GM12873 (cell line): ENCODE measurements at regions not wholly inside any gene's neighbourhood (a gene's known extent, or its start where the extent isn't known, plus 50 kb on each side); places are given as distances from the start of the nearest gene placed in this dataset.

ENCODE experiments used
- TF ChIP-seq, protein P1 (sequence below): IDR thresholded peaks from 2 replicates; pipeline ENCODE4 v1.5.1; 2012; ENCODE audit warnings: low read depth, mild to moderate bottlenecking, moderate library complexity, low read length, control low read depth; ENCODE audit not compliant: insufficient read depth; ENCODE audit errors: missing control alignments

DNA sequence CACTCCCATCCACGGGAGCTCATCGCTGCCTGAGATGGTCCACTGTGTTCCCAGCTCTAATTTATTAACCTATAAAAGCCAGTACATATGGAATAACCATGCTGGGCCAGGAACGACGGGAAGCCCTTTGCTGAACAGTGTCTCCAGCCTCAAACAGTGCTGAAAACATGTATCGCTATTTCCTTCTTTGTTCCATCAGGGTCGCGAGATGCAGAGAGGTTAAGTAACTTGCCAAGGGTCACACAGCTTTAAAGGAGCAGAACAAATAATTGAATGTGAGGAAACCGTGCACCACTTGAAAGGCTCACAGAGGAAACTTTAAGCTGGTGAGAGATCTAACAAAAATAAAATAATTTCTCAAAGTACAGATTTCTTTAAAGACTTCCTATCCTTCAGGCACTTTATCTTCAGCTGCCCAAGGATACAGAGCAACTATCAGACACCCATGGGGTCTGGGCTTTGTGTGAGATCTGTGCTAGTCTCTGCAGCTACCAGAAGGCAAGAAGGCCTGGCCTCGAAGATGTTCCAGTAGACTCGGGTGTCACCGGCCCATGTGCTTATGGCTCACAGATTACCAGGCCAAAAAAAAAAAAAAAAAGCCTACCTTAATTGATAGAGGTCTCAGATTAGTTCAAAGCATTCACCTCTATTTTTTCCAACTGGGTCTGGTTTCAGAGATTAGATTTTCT lies 207.8 kb upstream of the FOXF1 start:
- TF ChIP-seq, protein P1, sequence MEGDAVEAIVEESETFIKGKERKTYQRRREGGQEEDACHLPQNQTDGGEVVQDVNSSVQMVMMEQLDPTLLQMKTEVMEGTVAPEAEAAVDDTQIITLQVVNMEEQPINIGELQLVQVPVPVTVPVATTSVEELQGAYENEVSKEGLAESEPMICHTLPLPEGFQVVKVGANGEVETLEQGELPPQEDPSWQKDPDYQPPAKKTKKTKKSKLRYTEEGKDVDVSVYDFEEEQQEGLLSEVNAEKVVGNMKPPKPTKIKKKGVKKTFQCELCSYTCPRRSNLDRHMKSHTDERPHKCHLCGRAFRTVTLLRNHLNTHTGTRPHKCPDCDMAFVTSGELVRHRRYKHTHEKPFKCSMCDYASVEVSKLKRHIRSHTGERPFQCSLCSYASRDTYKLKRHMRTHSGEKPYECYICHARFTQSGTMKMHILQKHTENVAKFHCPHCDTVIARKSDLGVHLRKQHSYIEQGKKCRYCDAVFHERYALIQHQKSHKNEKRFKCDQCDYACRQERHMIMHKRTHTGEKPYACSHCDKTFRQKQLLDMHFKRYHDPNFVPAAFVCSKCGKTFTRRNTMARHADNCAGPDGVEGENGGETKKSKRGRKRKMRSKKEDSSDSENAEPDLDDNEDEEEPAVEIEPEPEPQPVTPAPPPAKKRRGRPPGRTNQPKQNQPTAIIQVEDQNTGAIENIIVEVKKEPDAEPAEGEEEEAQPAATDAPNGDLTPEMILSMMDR, result no peak

DNA sequence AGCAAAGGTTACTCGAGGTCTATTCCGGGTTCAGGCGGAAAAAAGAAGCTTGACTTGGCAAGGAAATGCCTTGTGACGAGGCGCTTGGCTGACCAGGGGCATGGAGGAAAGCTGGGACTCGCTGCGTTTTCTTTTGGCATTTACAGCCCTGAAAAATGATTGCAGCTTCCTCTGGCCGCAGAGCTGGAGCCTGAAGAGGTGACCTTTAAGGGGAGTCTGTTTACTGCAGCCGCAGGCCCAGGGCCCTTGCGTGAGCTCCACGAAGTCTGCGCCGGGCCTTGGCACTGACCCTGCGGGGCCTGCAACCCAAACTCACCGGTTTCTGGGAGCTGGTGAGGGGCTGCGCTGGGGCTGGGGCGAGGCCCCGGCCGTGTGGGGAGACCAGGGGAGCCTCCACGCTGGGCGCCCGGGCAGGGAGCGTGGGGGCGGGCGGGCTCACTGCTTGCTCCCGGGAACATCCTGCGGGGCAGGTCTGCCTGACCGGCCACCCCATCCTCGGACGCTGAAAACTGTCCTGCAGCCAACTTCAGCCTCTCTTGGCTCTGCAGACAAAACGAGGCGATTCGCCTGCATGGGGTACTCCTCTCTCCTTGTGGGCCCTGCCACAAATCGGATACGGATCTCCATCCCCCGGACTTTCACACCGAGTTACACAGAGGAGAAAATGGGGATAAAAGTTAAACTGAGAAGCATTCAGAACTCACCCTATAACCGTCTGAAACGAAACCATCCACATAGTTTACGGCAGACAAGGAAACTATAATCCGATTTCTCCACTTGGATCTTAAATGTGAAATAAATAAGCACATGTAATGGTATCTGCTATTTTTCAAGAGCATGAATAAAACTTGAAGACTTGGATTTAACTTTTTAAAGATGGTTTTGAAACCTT lies 206.3 kb upstream of the FOXF1 start:
- TF ChIP-seq, protein P1, result no peak

DNA sequence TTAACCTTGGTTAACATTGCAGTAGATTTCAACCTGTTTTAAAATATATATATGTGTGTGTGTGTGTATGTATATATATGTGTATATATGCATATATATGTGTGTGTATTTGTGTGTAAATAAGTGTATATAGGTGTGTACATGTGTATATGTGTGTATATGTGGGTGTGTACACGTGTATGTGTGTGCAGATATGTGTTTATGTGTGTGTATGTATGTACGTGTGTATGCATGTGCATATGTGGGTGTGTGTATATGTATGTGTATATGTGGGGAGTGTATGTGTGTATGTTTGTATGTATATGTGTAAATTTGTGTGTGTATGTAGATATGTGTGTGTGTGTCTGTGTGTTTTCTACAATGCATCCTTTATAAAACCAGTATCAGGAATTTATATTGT lies 205.5 kb upstream of the FOXF1 start:
- TF ChIP-seq, protein P1, result no peak

DNA sequence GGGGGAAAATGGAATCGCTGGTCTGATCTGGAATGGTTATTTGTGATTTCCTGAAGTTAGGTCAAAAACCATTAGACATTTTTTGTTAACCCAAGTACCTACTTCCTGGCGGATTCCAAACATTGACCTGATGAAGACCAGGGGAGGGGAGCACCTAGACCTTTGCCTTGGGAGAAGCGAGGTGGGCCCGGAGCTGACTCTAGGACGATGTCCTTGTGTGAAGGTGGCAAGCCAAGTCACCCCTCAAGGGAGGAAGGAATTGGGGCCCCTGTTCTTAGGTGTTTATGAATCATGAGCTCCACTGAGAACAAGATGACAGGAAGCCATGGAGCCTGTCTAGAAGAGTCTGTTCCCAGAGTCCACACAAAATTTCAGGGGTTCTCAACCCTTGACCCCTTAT lies 204.9 kb upstream of the FOXF1 start:
- TF ChIP-seq, protein P1, result no peak

DNA sequence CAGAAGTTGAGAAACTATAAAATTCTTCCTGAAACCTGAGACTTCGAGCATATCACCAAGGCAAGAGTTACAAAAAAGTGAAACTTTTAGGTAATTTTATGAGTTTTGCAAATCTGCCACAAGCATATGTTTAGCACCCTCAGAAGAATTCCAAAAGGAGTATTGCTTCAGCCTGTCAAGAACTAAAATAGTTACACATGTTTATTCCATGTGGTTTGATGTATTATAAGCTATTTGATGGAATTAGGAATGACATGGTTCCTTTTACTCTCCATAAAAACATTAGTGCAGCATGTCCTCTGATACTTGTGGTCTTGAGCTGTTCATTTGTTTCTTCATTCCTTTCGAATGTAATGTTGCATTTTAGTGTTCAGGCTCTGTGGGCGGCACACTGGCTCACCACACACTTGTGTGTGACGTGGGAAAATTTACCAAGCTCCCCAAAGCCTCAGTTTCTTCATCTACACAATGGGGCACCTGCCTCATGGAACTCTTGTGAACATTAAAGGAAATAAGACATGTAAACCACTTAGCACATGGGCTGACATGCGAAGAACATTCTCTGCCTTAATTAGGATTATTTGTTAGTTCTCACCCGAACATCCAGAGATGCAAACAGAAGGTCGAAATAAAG lies 204.2 kb upstream of the FOXF1 start:
- TF ChIP-seq, protein P1, result no peak

DNA sequence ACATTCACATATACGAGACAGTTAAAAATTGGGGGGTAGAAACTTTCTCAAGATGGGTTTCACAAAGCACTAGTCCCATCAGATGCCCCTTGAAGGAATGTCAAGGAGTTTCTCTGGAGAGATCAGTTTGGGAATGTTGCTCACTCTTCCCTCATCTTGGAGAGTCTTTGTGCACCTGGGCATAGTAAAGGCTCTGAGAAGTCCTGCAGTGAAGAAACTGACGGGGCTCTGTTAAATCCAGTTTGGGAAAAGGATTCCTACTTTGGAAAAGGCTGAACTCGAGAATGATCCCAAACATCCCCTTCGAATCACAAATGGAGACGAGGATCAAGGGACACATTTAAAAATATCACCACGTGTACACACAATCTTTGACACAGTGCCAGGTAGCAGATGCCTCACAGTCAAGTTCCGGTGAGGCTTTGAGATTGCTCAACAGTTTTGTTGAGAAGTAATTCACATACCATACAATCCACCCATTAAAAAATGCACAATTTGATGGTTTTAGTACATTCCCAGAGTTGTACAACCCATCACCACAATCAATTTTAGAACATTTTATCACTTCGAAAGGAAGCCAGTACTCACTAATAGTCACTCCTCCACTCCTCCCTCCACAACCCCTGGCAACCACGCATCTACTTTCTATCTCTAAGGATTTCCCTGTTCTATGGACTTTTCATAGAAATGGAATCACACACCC lies 203.4 kb upstream of the FOXF1 start:
- TF ChIP-seq, protein P1, result no peak
